K562 (cell line): ENCODE measurements at regions not wholly inside any gene's neighbourhood (a gene's known extent, or its start where the extent isn't known, plus 50 kb on each side); places are given as distances from the start of the nearest gene placed in this dataset.

ENCODE experiments used
- ATAC-seq: fragments of 200-7000 bp; cut with Tn5 transposase; 3 replicates; pipeline ENCODE4 v1.9.1; 2020; ENCODE audit warnings: moderate library complexity
- BruUV-seq: library from RNA; stranded (reverse); fragments of 400-500 nt; replicated peaks from 2 replicates; lab custom pipeline; 2021; lab: Mats Ljungman, UMichigan
- CTCF ChIA-PET: fragments of 300-600 bp; formaldehyde crosslinking; extraction: SDS; loops from one replicate; lab custom pipeline; 2021; ENCODE audit warnings: low intra/inter-chr PET ratio; lab: Yijun Ruan, JAX
- POLR2A ChIA-PET: fragments of 300-600, 350-650 bp; sonication (Branson Sonifier 250); formaldehyde crosslinking; extraction: SDS; loops from one replicate; lab custom pipeline; 2021; ENCODE audit warnings: antibody characterized with exemption, inconsistent platforms; lab: Yijun Ruan, JAX
- DNase-seq, 4 experiments: peaks; one replicate each; pipeline versions ENCODE4 v3.0.0 to v3.0.0-alpha.2; 2011 to 2018; ENCODE audit warnings: low spot score in 3 of 4, mixed read lengths in 3 of 4; ENCODE audit errors: extremely low read depth in 1 of 4
- FAIRE-seq: peaks from 2 replicates; lab custom pipeline; 2011; peaks lifted over from hg19 to GRCh38; lab: Jason Lieb, UNC
- H2AFZ ChIP-seq: 2 replicates; pipeline ENCODE4 v1.6.0; 2011; ENCODE audit warnings: low read depth, low read length, control low read depth, inconsistent platforms
- H3K27ac ChIP-seq: fragments of 200-600 bp; 3 replicates; pipeline ENCODE4 v1.8.0; 2011; ENCODE audit warnings: low read depth, mild to moderate bottlenecking, control low read depth, inconsistent platforms, low read length, moderate library complexity, mixed read lengths; ENCODE audit errors: extremely low read depth
- H3K27me3 ChIP-seq, 2 experiments: fragments of 300-600 bp in 1 of 2; 2 replicates in 1 of 2; 3 replicates in 1 of 2; pipeline versions ENCODE4 v1.6.0 to v1.8.0; 2011; ENCODE audit warnings: inconsistent platforms in 2 of 2, low read length in 2 of 2, mild to moderate bottlenecking in 1 of 2, mixed read lengths in 1 of 2, moderate library complexity in 1 of 2; ENCODE audit not compliant: control insufficient read depth in 2 of 2, insufficient read depth in 2 of 2
- H3K36me3 ChIP-seq: fragments of 300-600 bp; 3 replicates; pipeline ENCODE4 v1.8.0; 2011; ENCODE audit warnings: mild to moderate bottlenecking, low read length, inconsistent platforms; ENCODE audit not compliant: control insufficient read depth, insufficient read depth
- H3K4me1 ChIP-seq, 2 experiments: fragments of 200-600 bp in 1 of 2; replicated peaks in 1 of 2; 2 replicates in 1 of 2; 3 replicates in 1 of 2; pipeline versions ENCODE4 v1.5.1 to v1.8.0; 2011; ENCODE audit warnings: inconsistent platforms in 2 of 2, low read length in 2 of 2, mild to moderate bottlenecking in 1 of 2, mixed read lengths in 1 of 2, moderate library complexity in 1 of 2; ENCODE audit not compliant: control insufficient read depth in 2 of 2, insufficient read depth in 2 of 2
- H3K4me2 ChIP-seq: 2 replicates; pipeline ENCODE4 v1.6.1; 2011; ENCODE audit warnings: low read length, control low read depth, inconsistent platforms, mixed read lengths; ENCODE audit not compliant: insufficient read depth
- H3K4me3 ChIP-seq: fragments of 200-600 bp; sonication (generic), shearing (Covaris generic); 2 replicates; pipeline ENCODE4 v1.5.1; 2016; ENCODE audit warnings: control low read depth, inconsistent platforms
- H3K79me2 ChIP-seq: fragments of 200-600 bp; 3 replicates; pipeline ENCODE4 v1.8.0; 2011; ENCODE audit warnings: low read length, inconsistent platforms; ENCODE audit not compliant: control insufficient read depth, insufficient read depth
- H3K9ac ChIP-seq, 2 experiments: 2 replicates each; pipeline versions ENCODE4 v1.6.0 to v1.6.1; 2011; ENCODE audit warnings: low read depth in 2 of 2, low read length in 2 of 2, control low read depth in 1 of 2, inconsistent platforms in 1 of 2, mild to moderate bottlenecking in 1 of 2, mixed read lengths in 1 of 2; ENCODE audit not compliant: insufficient read depth in 1 of 2
- H3K9me1 ChIP-seq: one replicate; pipeline ENCODE4 v1.6.0; 2011; ENCODE audit warnings: inconsistent platforms, mild to moderate bottlenecking, low read length, moderate library complexity; ENCODE audit not compliant: control insufficient read depth, insufficient read depth
- H3K9me3 ChIP-seq: replicated peaks from 2 replicates; pipeline ENCODE4 v1.5.1; 2011; ENCODE audit warnings: low read depth, low read length, inconsistent platforms; ENCODE audit not compliant: control insufficient read depth, insufficient read depth
- H4K20me1 ChIP-seq: replicated peaks from 2 replicates; pipeline ENCODE4 v1.6.1; 2011; ENCODE audit warnings: low read length, inconsistent platforms, mixed read lengths; ENCODE audit not compliant: control insufficient read depth, insufficient read depth
- ADNP ChIP-seq: fragments of 200-800 bp; sonication (Bioruptor generic); IDR thresholded peaks from 2 replicates; pipeline ENCODE4 v1.6.1; 2016; ENCODE audit warnings: missing genetic modification characterization, missing compliant biosample characterization
- BCOR ChIP-seq: fragments of 450-650 bp; IDR thresholded peaks from 2 replicates; pipeline ENCODE4 v1.6.1; 2016
- CBX1 ChIP-seq: sonication (generic); IDR thresholded peaks from 2 replicates; pipeline ENCODE4 v1.6.1; 2016; ENCODE audit warnings: antibody characterized with exemption, low read depth, mild to moderate bottlenecking
- CBX3 ChIP-seq, 2 experiments: IDR thresholded peaks; 1 replicate in 1 of 2; 2 replicates in 1 of 2; pipeline ENCODE4 v1.6.1; 2012; ENCODE audit warnings: inconsistent platforms in 2 of 2, low read length in 2 of 2, borderline replicate concordance in 1 of 2, control low read depth in 1 of 2
- CEBPB ChIP-seq: fragments of 450-650 bp; IDR thresholded peaks from 2 replicates; pipeline ENCODE4 v1.6.1; 2016; ENCODE audit warnings: missing genetic modification characterization, missing compliant biosample characterization
- KDM1A ChIP-seq, 2 experiments: fragments of 450-650 bp; IDR thresholded peaks; 2 replicates each; pipeline ENCODE4 v1.6.1; 2016; ENCODE audit warnings: mild to moderate bottlenecking in 2 of 2
- NFE2L1 ChIP-seq: fragments of 450-650 bp; IDR thresholded peaks from 2 replicates; pipeline ENCODE4 v1.6.1; 2016; ENCODE audit warnings: missing genetic modification characterization, low read depth, mild to moderate bottlenecking, missing compliant biosample characterization, moderate library complexity, borderline replicate concordance
- RBM25 ChIP-seq: fragments of 200-400 bp; formaldehyde crosslinking; IDR thresholded peaks from 2 replicates; pipeline ENCODE4 v1.6.1; 2018; ENCODE audit warnings: low read length, low read depth, moderate library complexity; ENCODE audit not compliant: severe bottlenecking
- TFAP4 ChIP-seq: sonication (generic); formaldehyde crosslinking; IDR thresholded peaks from 2 replicates; pipeline ENCODE4 v1.8.0; 2022; ENCODE audit warnings: missing genetic modification reagents, mild to moderate bottlenecking, moderate library complexity, borderline replicate concordance
- THRAP3 ChIP-seq: fragments of 450-650 bp; IDR thresholded peaks from 2 replicates; pipeline ENCODE4 v1.6.1; 2016; ENCODE audit warnings: mild to moderate bottlenecking, inconsistent platforms, borderline replicate concordance
- TRIM24 ChIP-seq, 2 experiments: fragments of 450-650 bp; IDR thresholded peaks; 2 replicates each; pipeline ENCODE4 v1.6.1; 2016
- TRIM28 ChIP-seq: fragments of 450-650 bp; IDR thresholded peaks from 2 replicates; pipeline ENCODE4 v1.6.1; 2017
- WGBS: fragments of 100-300 bp; shearing (Covaris generic); methylation state at CpG from one replicate; pipeline ENCODE4 v1.1.6; 2016; ENCODE audit warnings: low coverage, mixed read lengths; ENCODE audit not compliant: insufficient coverage; ENCODE audit errors: missing lambda C conversion rate; 5-methylcytosine and 5-hydroxymethylcytosine counted together
- in situ Hi-C: fragments of 300-500 bp; cut with MboI; formaldehyde crosslinking; loops from 4 replicates; pipeline ENCODE4 v1.15.0; 2018; ENCODE audit warnings: inconsistent platforms, mixed read lengths
- intact Hi-C: fragments of 100-400 bp; cut with micrococcal nuclease; formaldehyde crosslinking; loops from 2 replicates; pipeline ENCODE4 v1.14.2; 2022
- TF ChIP-seq, protein P1 (sequence below): sonication (generic); formaldehyde crosslinking; IDR thresholded peaks from 2 replicates; pipeline ENCODE4 v1.8.1; 2023; ENCODE audit warnings: mild to moderate bottlenecking, missing genetic modification reagents

- H3K4me1 ChIP-seq, result peaks cover 23 to 26% of the 10 kb centered on the region in 2 experiments
- no peaks in the 10 kb centered on the region; the same call in 1 of the 2 replicates for H3K9me3 ChIP-seq
- in situ Hi-C loops (no loop called here), intact Hi-C loops (no loop called here)
- no peak overlapping the region for H3K9ac ChIP-seq
- DNase-seq (no peak), ATAC-seq (no peak), FAIRE-seq (no peak)
- no peak overlapping the region for H2AFZ ChIP-seq
- no TSS peak for BruUV-seq
- H3K4me2 ChIP-seq, result no peak overlapping the region
- WGBS, result 77% methylated on average over 13 of the region's 13 CpGs
- CTCF ChIA-PET, result no interaction called here
- POLR2A ChIA-PET, result interaction anchor here (0.6 to 2.1 kb wide), 2 partner anchors 11 to 12 kb away, joined by 3 to 5 read pairs; no protein-coding TSS in a partner anchor
- H4K20me1 ChIP-seq, result no peaks in the 10 kb centered on the region
- H3K27me3 ChIP-seq, result no peaks in the 10 kb centered on the region
- no peak overlapping the region for H3K27ac ChIP-seq
- peak; percentile 81 for TF ChIP-seq CEBPB (tag)
- no peak for TF ChIP-seq NFE2L1 (tag)
- H3K36me3 ChIP-seq, result no peaks in the 10 kb centered on the region
- no peaks in the 10 kb centered on the region for H3K79me2 ChIP-seq
- no peaks in the 10 kb centered on the region for H3K9me1 ChIP-seq
- no peak overlapping the region for H3K4me3 ChIP-seq
These were observed 127.4 kb upstream of the MAP1LC3B2 start for GRCh38 chr12:116431677-116432300.

GRCh38 chr12:116432314-116432750 is 126.8 kb upstream of the MAP1LC3B2 start:
- Histone ChIP-seq H4K20me1 (no peaks in the 10 kb centered on the region), H3K4me1 (peaks cover 17 to 21% of the 10 kb centered on the region in 2 experiments), H3K9ac (no peak overlapping the region), H3K79me2 (no peaks in the 10 kb centered on the region), H3K27ac (no peak overlapping the region), H3K9me1 (no peaks in the 10 kb centered on the region), H3K4me2 (no peak overlapping the region), H3K36me3 (no peaks in the 10 kb centered on the region), H3K27me3 (no peaks in the 10 kb centered on the region), H3K9me3 (no peaks in the 10 kb centered on the region; the same call in 1 of the 2 replicates), H3K4me3 (no peak overlapping the region), H2AFZ (no peak overlapping the region)
- POLR2A ChIA-PET, result no interaction called here
- TF ChIP-seq, protein P1, sequence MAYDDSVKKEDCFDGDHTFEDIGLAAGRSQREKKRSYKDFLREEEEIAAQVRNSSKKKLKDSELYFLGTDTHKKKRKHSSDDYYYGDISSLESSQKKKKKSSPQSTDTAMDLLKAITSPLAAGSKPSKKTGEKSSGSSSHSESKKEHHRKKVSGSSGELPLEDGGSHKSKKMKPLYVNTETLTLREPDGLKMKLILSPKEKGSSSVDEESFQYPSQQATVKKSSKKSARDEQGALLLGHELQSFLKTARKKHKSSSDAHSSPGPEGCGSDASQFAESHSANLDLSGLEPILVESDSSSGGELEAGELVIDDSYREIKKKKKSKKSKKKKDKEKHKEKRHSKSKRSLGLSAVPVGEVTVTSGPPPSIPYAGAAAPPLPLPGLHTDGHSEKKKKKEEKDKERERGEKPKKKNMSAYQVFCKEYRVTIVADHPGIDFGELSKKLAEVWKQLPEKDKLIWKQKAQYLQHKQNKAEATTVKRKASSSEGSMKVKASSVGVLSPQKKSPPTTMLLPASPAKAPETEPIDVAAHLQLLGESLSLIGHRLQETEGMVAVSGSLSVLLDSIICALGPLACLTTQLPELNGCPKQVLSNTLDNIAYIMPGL (CRISPR knock-in tag), result no peak
- TF ChIP-seq KDM1A (IDR thresholded peaks at IDR 0.05) (0 out of 4 replicates have a peak, but pooled peaks of 1 of the 2 experiments have one; percentile 7), TRIM28 (peak; percentile 56; the same call in 1 of the 2 replicates), ADNP (tag) (peak; percentile 50; the same call in 1 of the 2 replicates), CBX3 (IDR thresholded peaks at IDR 0.05; ENCODE audit: borderline replicate concordance in 1 of 2, low read length in 2 of 2) (peak in 1 of 2 experiments; percentile 68; a peak in 1 of 3 replicates), THRAP3 (no peak), BCOR (peak; percentile 89), CBX1 (0 out of 2 replicates have a peak, but pooled peaks have one; percentile 42), TFAP4 (no peak), RBM25 (peak; percentile 77), TRIM24 (IDR thresholded peaks at IDR 0.05) (0 out of 4 replicates have a peak, but pooled peaks of 1 of the 2 experiments have one; percentile 13)
- no peak for ATAC-seq
- WGBS, result 69% methylated on average over 4 of the region's 4 CpGs
- no TSS peak for BruUV-seq
- DNase-seq, result no peak
- in situ Hi-C loops (no loop called here), intact Hi-C loops (no loop called here)
- CTCF ChIA-PET, result no interaction called here
- FAIRE-seq, result no peak
